ENCODE measurements at regions not wholly inside any gene's neighbourhood (a gene's known extent, or its start where the extent isn't known, plus 50 kb on each side); places are given as distances from the start of the nearest gene placed in this dataset.

GRCh38 chr2:64362562-64363026 lies 91.4 kb upstream of the LGALSL start:
- TF ChIP-seq POLR2AphosphoS5 (IDR thresholded peaks at IDR 0.05; ENCODE audit: low read depth, low read length) (no peak), REST (IDR thresholded peaks at IDR 0.05; ENCODE audit: insufficient read depth in 1 of 2, low read depth in 2 of 2, low read length in 2 of 2) (no peak), SIN3A (IDR thresholded peaks at IDR 0.05; ENCODE audit: borderline replicate concordance, insufficient read depth, low read length) (no peak), TAF1 (IDR thresholded peaks at IDR 0.05; ENCODE audit: borderline replicate concordance, insufficient read depth, low read length) (no peak)

All from PFSK-1 (cell line).